K562 (cell line): ENCODE measurements at regions not wholly inside any gene's neighbourhood (a gene's known extent, or its start where the extent isn't known, plus 50 kb on each side); places are given as distances from the start of the nearest gene placed in this dataset.

ENCODE experiments used
- EGR1 ChIP-seq: fragments of 450-650 bp; conservative IDR thresholded peaks from 2 replicates; pipeline ENCODE4 v1.6.1; 2017; ENCODE audit warnings: mild to moderate bottlenecking
- ETV6 ChIP-seq, 3 experiments: fragments of 150-350 bp in 1 of 3; sonication (generic) in 1 of 3; formaldehyde crosslinking in 1 of 3; IDR thresholded peaks; 2 replicates each; pipeline versions ENCODE4 v1.6.1 to v1.8.0; 2014 to 2022; ENCODE audit warnings: borderline replicate concordance in 2 of 3, low read depth in 2 of 3, antibody characterized with exemption in 1 of 3, low read length in 1 of 3, mild to moderate bottlenecking in 1 of 3, missing genetic modification reagents in 1 of 3
- GTF2F1 ChIP-seq: IDR thresholded peaks from 2 replicates; pipeline ENCODE4 v1.6.1; 2011; ENCODE audit warnings: low read depth, low read length, improper control_type of control experiment
- HEY1 ChIP-seq: fragments of 250-450 bp; sonication (Bioruptor Pico); IDR thresholded peaks from 2 replicates; pipeline ENCODE4 v1.5.0; 2020; ENCODE audit warnings: mild to moderate bottlenecking, moderate library complexity, borderline replicate concordance
- KLF13 ChIP-seq: fragments of 450-650 bp; IDR thresholded peaks from 2 replicates; pipeline ENCODE4 v1.6.1; 2016; ENCODE audit warnings: missing genetic modification characterization, low read depth, mild to moderate bottlenecking, missing compliant biosample characterization, moderate library complexity, borderline replicate concordance
- NR2C1 ChIP-seq, 2 experiments: fragments of 450-650 bp; IDR thresholded peaks; 2 replicates each; pipeline ENCODE4 v1.6.1; 2017; ENCODE audit warnings: mild to moderate bottlenecking in 2 of 2, antibody characterized with exemption in 1 of 2, inconsistent platforms in 1 of 2, missing compliant biosample characterization in 1 of 2, missing genetic modification characterization in 1 of 2
- RB1 ChIP-seq: fragments of 450-650 bp; IDR thresholded peaks from 2 replicates; pipeline ENCODE4 v1.6.1; 2017; ENCODE audit warnings: low read depth, mild to moderate bottlenecking
- RFX7 ChIP-seq: fragments of 250-450 bp; sonication (Bioruptor Pico); IDR thresholded peaks from 2 replicates; pipeline ENCODE4 v1.5.1; 2021; ENCODE audit warnings: mild to moderate bottlenecking
- SIRT6 ChIP-seq: IDR thresholded peaks from one replicate; pipeline ENCODE4 v1.6.1; 2012; ENCODE audit warnings: low read depth, mild to moderate bottlenecking, control low read depth, inconsistent platforms, low read length, moderate library complexity
- SMAD3 ChIP-seq: fragments of 450-650 bp; formaldehyde crosslinking; conservative IDR thresholded peaks from 2 replicates; pipeline ENCODE4 v1.4.0; 2020; ENCODE audit warnings: mild to moderate bottlenecking
- SNRNP70 ChIP-seq: fragments of 200-400 bp; formaldehyde crosslinking; optimal IDR thresholded peaks from 2 replicates; pipeline ENCODE3; 2017; ENCODE audit warnings: low read depth, low read length
- SUPT5H ChIP-seq: fragments of 450-650 bp; IDR thresholded peaks from 2 replicates; pipeline ENCODE4 v1.6.1; 2016
- TFAM ChIP-seq: fragments of 250-450 bp; sonication (Bioruptor Pico); conservative IDR thresholded peaks from 2 replicates; pipeline ENCODE4 v1.5.0; 2021; ENCODE audit warnings: mild to moderate bottlenecking, moderate library complexity
- ZFP36 ChIP-seq: fragments of 150-350 bp; IDR thresholded peaks from 2 replicates; pipeline ENCODE4 v1.6.1; 2018; ENCODE audit warnings: low read length, low read depth; ENCODE audit not compliant: partially characterized antibody
- ZNF143 ChIP-seq: sonication (generic); formaldehyde crosslinking; IDR thresholded peaks from 2 replicates; pipeline ENCODE4 v1.9.0; 2022; ENCODE audit warnings: mild to moderate bottlenecking, missing genetic modification reagents
- ZNF239 ChIP-seq: fragments of 250-450 bp; sonication (Bioruptor Pico); IDR thresholded peaks from 2 replicates; pipeline ENCODE4 v1.4.0; 2020; ENCODE audit warnings: mild to moderate bottlenecking
- ZNF282 ChIP-seq: sonication (generic); formaldehyde crosslinking; IDR thresholded peaks from 2 replicates; pipeline ENCODE4 v1.8.1; 2023; ENCODE audit warnings: missing genetic modification reagents
- TF ChIP-seq, protein P1 (sequence below): fragments of 250-450 bp; sonication (Bioruptor Pico); IDR thresholded peaks from 2 replicates; pipeline ENCODE4 v1.5.0; 2020; ENCODE audit warnings: mild to moderate bottlenecking
- TF ChIP-seq, protein P2 (sequence below): sonication (generic); IDR thresholded peaks from 2 replicates; pipeline ENCODE4 v1.6.1; 2016
- TF ChIP-seq, protein P3 (sequence below), 2 experiments: fragments of 450-650 bp; IDR thresholded peaks; 2 replicates each; pipeline ENCODE4 v1.6.1; 2016
- TF ChIP-seq, protein P4 (sequence below): fragments of 450-650 bp; IDR thresholded peaks from 2 replicates; pipeline ENCODE4 v1.6.1; 2016; ENCODE audit warnings: antibody characterized with exemption

DNA sequence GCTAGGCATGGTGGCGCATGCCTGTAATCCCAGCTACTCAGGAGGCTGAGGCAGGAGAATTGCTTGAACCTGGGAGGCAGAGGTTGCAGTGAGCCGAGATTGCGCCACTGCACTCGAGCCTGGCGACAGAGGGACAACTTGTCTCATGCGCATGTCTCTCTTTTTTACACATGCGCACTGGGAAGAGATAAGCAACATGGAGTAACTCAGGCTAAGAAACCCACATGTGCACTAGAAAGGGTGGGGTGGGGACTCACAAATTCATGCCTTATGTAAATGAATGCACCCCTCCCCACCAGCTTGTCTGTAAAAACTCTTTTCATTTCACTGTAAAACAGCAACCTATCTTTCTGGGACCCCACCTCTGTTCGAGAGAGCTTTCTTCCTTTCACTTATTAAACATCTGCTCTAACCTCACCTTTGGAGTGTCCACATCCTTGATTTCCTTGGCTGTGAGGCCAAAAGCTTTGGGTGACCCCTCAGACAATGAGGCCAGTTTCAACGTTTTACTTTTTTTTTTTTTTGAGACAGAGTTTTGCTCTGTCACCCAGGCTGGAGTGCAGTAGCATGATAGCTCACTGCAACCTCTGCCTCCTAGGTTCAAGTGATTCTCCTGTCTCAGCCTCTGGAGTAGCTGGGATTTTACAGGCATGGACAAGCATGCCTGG is 91.6 kb upstream of the RMP24 start (continued):
- TF ChIP-seq, protein P1, sequence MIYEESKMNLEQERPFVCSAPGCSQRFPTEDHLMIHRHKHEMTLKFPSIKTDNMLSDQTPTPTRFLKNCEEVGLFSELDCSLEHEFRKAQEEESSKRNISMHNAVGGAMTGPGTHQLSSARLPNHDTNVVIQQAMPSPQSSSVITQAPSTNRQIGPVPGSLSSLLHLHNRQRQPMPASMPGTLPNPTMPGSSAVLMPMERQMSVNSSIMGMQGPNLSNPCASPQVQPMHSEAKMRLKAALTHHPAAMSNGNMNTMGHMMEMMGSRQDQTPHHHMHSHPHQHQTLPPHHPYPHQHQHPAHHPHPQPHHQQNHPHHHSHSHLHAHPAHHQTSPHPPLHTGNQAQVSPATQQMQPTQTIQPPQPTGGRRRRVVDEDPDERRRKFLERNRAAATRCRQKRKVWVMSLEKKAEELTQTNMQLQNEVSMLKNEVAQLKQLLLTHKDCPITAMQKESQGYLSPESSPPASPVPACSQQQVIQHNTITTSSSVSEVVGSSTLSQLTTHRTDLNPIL (CRISPR knock-in tag) = no peak
- TF ChIP-seq SIRT6 = no peak
- no peak for TF ChIP-seq GTF2F1
- TF ChIP-seq EGR1 = no peak
- TF ChIP-seq, protein P2, sequence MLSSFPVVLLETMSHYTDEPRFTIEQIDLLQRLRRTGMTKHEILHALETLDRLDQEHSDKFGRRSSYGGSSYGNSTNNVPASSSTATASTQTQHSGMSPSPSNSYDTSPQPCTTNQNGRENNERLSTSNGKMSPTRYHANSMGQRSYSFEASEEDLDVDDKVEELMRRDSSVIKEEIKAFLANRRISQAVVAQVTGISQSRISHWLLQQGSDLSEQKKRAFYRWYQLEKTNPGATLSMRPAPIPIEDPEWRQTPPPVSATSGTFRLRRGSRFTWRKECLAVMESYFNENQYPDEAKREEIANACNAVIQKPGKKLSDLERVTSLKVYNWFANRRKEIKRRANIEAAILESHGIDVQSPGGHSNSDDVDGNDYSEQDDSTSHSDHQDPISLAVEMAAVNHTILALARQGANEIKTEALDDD = no peak
- no peak for TF ChIP-seq RFX7 (CRISPR knock-in tag)
- TF ChIP-seq NR2C1 (IDR thresholded peaks at IDR 0.05) = no peak
- peak; percentile 90 for TF ChIP-seq NR2C1 (tag; IDR thresholded peaks at IDR 0.05)
- TF ChIP-seq ETV6 (IDR thresholded peaks at IDR 0.05; ENCODE audit: borderline replicate concordance in 1 of 2, low read depth in 2 of 2, low read length in 1 of 2) = no peak
- TF ChIP-seq ETV6 (CRISPR knock-in tag; IDR thresholded peaks at IDR 0.05; ENCODE audit: borderline replicate concordance) = no peak
- no peak for TF ChIP-seq ZNF282 (CRISPR knock-in tag)
- TF ChIP-seq SUPT5H = no peak
- TF ChIP-seq SMAD3 (CRISPR knock-in tag) = peak; percentile 93
- TF ChIP-seq, protein P3, sequence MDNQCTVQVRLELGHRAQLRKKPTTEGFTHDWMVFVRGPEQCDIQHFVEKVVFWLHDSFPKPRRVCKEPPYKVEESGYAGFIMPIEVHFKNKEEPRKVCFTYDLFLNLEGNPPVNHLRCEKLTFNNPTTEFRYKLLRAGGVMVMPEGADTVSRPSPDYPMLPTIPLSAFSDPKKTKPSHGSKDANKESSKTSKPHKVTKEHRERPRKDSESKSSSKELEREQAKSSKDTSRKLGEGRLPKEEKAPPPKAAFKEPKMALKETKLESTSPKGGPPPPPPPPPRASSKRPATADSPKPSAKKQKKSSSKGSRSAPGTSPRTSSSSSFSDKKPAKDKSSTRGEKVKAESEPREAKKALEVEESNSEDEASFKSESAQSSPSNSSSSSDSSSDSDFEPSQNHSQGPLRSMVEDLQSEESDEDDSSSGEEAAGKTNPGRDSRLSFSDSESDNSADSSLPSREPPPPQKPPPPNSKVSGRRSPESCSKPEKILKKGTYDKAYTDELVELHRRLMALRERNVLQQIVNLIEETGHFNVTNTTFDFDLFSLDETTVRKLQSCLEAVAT (IDR thresholded peaks at IDR 0.05) = no peak
- TF ChIP-seq TFAM (CRISPR knock-in tag) = no peak
- TF ChIP-seq ZFP36 = no peak
- TF ChIP-seq HEY1 = no peak
- TF ChIP-seq ZNF239 (CRISPR knock-in tag) = peak; percentile 74
- TF ChIP-seq ZNF143 = no peak
- TF ChIP-seq, protein P4, sequence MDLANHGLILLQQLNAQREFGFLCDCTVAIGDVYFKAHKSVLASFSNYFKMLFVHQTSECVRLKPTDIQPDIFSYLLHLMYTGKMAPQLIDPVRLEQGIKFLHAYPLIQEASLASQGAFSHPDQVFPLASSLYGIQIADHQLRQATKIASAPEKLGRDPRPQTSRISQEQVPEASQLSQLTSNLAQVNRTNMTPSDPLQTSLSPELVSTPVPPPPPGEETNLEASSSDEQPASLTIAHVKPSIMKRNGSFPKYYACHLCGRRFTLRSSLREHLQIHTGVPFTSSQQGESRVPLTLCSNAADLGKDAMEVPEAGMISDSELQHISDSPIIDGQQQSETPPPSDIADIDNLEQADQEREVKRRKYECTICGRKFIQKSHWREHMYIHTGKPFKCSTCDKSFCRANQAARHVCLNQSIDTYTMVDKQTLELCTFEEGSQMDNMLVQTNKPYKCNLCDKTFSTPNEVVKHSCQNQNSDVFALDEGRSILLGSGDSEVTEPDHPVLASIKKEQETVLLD = peak; percentile 53; the same call in 1 of the 2 replicates
- TF ChIP-seq RB1 = no peak
- TF ChIP-seq SNRNP70 = no peak
- TF ChIP-seq KLF13 (tag) = peak; percentile 57; the same call in 1 of the 2 replicates
